GM13977 (cell line): ENCODE measurements at regions not wholly inside any gene's neighbourhood (a gene's known extent, or its start where the extent isn't known, plus 50 kb on each side); places are given as distances from the start of the nearest gene placed in this dataset.

ENCODE experiments used
- DNase-seq: peaks from one replicate; pipeline ENCODE4 v3.0.0; 2012; ENCODE audit warnings: low spot score
- in situ Hi-C: fragments of 300-500 bp; cut with MboI; formaldehyde crosslinking; loops from one replicate; pipeline ENCODE4 v1.12.0; 2022; ENCODE audit warnings: low sequenced_read_pairs, low pct_unique_long_range_greater_than_20kb, mixed read lengths, inconsistent platforms; ENCODE audit not compliant: unreplicated experiment
- TF ChIP-seq, protein P1 (sequence below): IDR thresholded peaks from 2 replicates; pipeline ENCODE4 v1.5.1; 2012; ENCODE audit warnings: mild to moderate bottlenecking, control low read depth; ENCODE audit not compliant: insufficient read depth; ENCODE audit errors: extremely low read depth, missing control alignments

DNA sequence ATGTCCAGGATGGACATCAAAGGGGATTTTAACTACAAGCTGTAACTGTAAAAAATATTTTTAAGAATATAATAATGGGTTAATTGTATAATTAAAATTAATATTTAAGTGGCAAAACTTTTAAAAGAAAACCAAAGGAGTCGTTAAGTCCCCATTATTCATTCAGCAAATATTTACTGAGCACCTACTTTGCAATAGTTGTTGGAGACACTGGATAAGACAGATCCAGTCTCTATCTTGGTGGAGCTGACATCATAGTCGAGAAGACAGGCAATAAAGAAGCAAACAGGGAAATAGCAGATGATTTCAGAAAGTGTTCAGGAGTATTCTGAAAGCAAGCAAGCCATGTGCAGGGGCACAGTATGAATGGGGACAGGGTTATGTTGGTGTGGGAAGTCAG, 137.0 kb downstream of the CEBPB start:
- in situ Hi-C loops = no loop called here
- no peak for DNase-seq
- TF ChIP-seq, protein P1, sequence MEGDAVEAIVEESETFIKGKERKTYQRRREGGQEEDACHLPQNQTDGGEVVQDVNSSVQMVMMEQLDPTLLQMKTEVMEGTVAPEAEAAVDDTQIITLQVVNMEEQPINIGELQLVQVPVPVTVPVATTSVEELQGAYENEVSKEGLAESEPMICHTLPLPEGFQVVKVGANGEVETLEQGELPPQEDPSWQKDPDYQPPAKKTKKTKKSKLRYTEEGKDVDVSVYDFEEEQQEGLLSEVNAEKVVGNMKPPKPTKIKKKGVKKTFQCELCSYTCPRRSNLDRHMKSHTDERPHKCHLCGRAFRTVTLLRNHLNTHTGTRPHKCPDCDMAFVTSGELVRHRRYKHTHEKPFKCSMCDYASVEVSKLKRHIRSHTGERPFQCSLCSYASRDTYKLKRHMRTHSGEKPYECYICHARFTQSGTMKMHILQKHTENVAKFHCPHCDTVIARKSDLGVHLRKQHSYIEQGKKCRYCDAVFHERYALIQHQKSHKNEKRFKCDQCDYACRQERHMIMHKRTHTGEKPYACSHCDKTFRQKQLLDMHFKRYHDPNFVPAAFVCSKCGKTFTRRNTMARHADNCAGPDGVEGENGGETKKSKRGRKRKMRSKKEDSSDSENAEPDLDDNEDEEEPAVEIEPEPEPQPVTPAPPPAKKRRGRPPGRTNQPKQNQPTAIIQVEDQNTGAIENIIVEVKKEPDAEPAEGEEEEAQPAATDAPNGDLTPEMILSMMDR = no peak

DNA sequence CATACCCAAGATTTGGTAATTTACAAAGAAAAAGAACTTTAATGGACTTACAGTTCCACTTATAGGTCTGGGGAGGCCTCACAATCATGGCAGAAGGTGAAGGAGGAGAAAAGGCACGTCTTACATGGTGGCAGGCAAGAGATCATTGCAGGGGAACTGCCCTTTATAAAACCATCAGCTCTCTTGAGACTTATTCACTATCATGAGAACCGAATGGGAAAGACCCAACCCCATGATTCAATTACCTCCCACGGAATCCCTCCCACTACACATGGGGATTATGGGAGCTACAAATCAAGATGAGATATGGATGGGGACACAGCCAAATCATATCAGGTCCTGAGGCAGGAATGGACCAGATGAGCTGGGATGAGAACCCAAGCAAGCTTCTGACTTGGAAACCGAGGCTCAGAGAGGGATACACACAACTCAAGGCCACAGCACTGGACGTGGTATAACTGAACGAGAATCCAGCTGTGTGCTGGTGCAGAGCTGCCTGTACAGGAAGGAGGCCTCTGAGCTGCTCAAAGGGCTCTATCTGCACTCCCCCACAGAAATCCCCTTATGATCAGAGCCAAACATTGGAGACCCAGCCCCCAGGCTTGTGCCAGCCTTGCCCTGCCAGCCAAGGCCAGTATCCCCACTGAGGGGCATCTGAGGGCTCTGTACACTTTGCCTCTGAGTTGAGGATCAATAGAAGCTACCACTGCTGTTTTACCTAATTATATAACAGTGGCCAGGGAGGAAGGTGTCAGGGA, 137.8 kb downstream of the CEBPB start:
- in situ Hi-C loops = no loop called here
- TF ChIP-seq, protein P1 = no peak
- no peak for DNase-seq

DNA sequence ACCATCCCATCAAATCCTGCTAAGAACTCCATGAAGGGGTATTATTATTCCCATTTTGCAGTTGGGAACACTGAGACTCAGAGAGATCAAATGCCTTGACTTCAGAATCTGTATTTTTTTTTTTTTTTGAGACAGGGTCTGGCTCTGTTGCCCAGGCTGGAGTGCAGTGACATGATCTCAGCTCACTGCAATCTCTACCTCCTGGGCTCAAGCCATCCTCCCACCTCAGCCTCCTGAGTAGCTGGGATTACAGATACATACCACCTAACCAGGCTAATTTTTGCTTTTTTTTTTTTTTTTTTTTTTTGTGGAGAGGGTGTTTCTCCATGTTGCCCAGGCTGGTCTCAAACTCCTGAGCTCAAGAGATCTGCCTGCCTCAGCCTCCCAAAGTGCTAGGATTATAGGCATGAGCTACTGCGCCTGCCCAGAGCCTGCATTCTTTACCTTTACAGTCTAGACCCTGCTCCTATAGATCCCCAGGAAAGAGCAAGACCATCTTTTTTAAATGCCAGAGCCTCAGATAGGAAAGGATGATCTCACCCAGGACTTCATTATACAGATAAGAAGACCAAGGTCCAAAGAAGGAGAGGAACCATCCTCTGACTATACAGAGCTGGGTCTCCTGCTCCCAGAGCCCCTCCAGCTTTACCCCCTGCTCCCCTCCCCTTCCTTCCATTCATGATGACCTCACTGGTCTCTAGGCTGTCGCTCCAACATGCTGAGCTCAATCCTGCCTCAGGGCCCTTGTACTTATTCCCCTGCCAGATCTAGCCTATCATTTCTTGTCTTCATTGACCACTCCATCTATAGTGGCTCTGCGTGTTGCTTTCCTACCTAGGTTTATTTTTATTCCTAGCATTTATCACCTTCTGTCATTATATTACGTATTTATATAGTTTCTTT, 138.6 kb downstream of the CEBPB start:
- no peak for DNase-seq
- in situ Hi-C loops = no loop called here
- TF ChIP-seq, protein P1 = no peak

DNA sequence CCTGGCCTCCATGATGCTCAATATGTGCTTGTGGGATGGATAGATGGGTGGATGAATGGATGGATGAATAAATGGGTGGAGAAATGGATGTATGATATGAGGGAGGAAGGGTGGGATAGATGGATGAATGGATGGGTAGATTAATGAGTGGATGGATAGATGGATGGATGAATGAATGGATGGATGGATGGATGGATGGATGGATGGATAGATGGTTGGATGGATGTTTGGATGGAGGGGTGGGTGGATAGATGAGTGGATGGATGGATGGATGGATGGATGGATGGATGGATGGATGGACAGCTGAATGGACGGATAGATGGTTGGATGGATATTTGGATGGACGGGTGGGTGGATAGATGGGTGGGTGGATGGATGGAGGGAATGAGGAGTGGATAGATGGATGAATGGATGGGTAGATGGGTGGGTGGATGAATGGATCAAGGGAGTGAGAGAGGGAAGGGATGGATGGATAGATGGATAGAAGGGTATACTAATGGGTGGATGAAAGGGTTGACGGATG, 139.4 kb downstream of the CEBPB start:
- no peak for DNase-seq
- TF ChIP-seq, protein P1 = no peak
- in situ Hi-C loops = no loop called here

DNA sequence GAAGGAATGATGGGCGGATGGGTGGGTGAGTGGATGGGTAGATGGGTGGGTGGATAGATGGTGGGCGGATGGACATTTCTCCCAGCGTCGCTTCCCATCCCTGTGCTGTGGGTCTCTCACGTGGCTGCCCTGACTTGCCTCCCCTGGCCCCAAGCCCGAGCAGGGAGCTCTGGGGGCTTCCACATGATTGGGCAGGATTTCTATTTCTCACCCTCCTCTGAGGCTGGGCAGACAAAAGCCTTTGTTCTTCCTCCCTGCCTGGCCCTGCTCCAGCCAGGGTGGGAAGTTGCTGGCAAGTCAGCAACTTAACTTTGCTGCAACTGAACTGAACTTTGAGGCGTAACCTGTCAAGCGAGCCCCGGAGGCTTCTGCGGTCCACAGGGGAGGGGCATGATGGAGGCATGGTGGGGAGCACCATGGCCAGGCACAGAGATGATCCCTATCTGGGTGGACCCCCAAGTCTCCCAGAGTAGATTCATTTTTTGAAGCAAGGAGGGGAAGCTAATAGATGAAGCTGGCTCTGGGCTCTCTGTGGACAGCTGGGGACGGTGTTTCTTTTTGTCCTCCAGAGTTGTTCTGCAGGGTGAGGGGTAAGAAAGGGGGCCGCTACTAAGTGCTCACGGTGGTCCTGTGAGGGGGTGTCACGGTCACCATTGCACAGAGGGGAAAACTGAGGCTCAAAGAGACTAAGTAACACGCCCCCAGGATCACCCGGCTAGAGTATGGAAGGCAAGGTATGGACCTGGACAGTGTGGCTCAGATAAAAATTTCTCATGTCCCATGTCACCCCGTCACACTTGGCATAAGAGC, 140.1 kb downstream of the CEBPB start:
- DNase-seq = no peak
- TF ChIP-seq, protein P1 = no peak
- in situ Hi-C loops = no loop called here
